Renal cortex interstitium (tissue), 11 donors: ENCODE measurements at regions not wholly inside any gene's neighbourhood (a gene's known extent, or its start where the extent isn't known, plus 50 kb on each side); places are given as distances from the start of the nearest gene placed in this dataset.
"Not testable (repeated sequence)": the region's sequence is repeated elsewhere in the genome, so short reads cannot be mapped to it uniquely, and the experiment has no call there.

Experiments
- DNase-seq, 11 donors: peaks; one replicate each; pipeline ENCODE4 v3.0.0-alpha.2; 2013; ENCODE audit warnings: low read depth in 9 of 11, low spot score in 4 of 11; ENCODE audit errors: extremely low read depth in 1 of 11

GRCh38 chr10:11691319-11691755 lies 50.8 kb upstream of the ECHDC3 start:
- DNase-seq: no peak

- no peak for DNase-seq
These were observed 52.0 kb upstream of the ECHDC3 start for GRCh38 chr10:11689945-11690736.

- DNase-seq: not testable (repeated sequence)
These were observed 53.8 kb upstream of the ECHDC3 start for GRCh38 chr10:11688448-11688795.

- DNase-seq: no peak
These were observed 54.3 kb upstream of the ECHDC3 start for GRCh38 chr10:11687779-11688447.

- DNase-seq: peak in 5 of 11 donors; percentile 46 to 70 (median 64)
These were observed 54.8 kb upstream of the ECHDC3 start for GRCh38 chr10:11687357-11687771.

- peak in 5 of 11 donors; percentile 50 to 65 (median 59) for DNase-seq
These were observed 56.4 kb upstream of the ECHDC3 start for GRCh38 chr10:11685787-11686218.

- no peak for DNase-seq
These were observed 57.2 kb upstream of the ECHDC3 start for GRCh38 chr10:11684717-11685645.

GRCh38 chr10:11684341-11684716 lies 57.9 kb upstream of the ECHDC3 start:
- DNase-seq: not testable (repeated sequence)

- no peak for DNase-seq
These were observed 58.5 kb upstream of the ECHDC3 start for GRCh38 chr10:11683529-11684320.

GRCh38 chr10:11682851-11683250 lies 59.3 kb upstream of the ECHDC3 start:
- DNase-seq: no peak

GRCh38 chr10:11682267-11682683 lies 59.9 kb upstream of the ECHDC3 start:
- DNase-seq: no peak

GRCh38 chr10:11680496-11680895 lies 61.7 kb upstream of the ECHDC3 start:
- DNase-seq: no peak

GRCh38 chr10:11679946-11680345 lies 62.2 kb upstream of the ECHDC3 start:
- DNase-seq: no peak

GRCh38 chr10:11678074-11678793 lies 63.9 kb upstream of the ECHDC3 start:
- DNase-seq: no peak

- no peak for DNase-seq
These were observed 64.7 kb upstream of the ECHDC3 start for GRCh38 chr10:11677480-11677879.

- peak in 4 of 11 donors; percentile 37 to 64 (median 46) for DNase-seq
These were observed 62.2 kb upstream of the USP6NL start for GRCh38 chr10:11673346-11674280.

- DNase-seq: no peak
These were observed 61.4 kb upstream of the USP6NL start for GRCh38 chr10:11672836-11673235.
